ENCODE measurements at regions not wholly inside any gene's neighbourhood (a gene's known extent, or its start where the extent isn't known, plus 50 kb on each side); places are given as distances from the start of the nearest gene placed in this dataset.

- TF ChIP-seq REST (IDR thresholded peaks at IDR 0.05; ENCODE audit: unreplicated experiment) = no peak
- TF ChIP-seq, protein P1, sequence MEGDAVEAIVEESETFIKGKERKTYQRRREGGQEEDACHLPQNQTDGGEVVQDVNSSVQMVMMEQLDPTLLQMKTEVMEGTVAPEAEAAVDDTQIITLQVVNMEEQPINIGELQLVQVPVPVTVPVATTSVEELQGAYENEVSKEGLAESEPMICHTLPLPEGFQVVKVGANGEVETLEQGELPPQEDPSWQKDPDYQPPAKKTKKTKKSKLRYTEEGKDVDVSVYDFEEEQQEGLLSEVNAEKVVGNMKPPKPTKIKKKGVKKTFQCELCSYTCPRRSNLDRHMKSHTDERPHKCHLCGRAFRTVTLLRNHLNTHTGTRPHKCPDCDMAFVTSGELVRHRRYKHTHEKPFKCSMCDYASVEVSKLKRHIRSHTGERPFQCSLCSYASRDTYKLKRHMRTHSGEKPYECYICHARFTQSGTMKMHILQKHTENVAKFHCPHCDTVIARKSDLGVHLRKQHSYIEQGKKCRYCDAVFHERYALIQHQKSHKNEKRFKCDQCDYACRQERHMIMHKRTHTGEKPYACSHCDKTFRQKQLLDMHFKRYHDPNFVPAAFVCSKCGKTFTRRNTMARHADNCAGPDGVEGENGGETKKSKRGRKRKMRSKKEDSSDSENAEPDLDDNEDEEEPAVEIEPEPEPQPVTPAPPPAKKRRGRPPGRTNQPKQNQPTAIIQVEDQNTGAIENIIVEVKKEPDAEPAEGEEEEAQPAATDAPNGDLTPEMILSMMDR (conservative IDR thresholded peaks at IDR 0.05; ENCODE audit: low read depth in 2 of 2) = no peak
- TF ChIP-seq JUNB (IDR thresholded peaks at IDR 0.05; ENCODE audit: unreplicated experiment) = no peak
- no peak for TF ChIP-seq ZNF331 (CRISPR knock-in tag; IDR thresholded peaks at IDR 0.05; ENCODE audit: low read depth)
- TF ChIP-seq ZNF114 (CRISPR knock-in tag; IDR thresholded peaks at IDR 0.05) = no peak
Measured at GRCh38 chr6:69622230-69622629, 174.6 kb downstream of the LMBRD1 start (continued).

DNA sequence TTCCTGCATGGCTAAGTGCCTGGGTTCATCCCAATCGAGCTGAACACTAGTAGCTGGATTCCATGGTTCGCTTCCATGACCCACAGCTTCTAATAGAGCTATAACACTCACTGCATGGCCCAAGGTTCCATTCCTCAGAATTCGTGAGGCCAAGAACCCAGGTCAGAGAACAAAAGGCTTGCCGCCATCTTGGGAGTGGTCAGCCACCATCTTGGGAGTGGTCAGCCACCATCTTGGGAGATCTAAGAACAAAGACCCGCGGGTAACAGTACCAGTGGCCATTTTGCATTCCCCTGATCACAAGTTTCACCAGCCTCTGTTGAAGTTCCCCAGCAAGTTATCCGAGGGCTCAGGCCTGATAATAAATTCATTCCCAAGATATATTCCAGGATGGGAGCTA, 179.6 kb downstream of the LMBRD1 start:
- DNase-seq (ENCODE audit: low spot score) = no peak
- Histone ChIP-seq H2AFZ (no peak overlapping the region), H3K79me2 (replicated peaks; ENCODE audit: insufficient read depth) (no peaks in the 10 kb centered on the region), H3K4me1 (ENCODE audit: insufficient read depth) (peaks cover 7% of the 10 kb centered on the region; the same call in 1 of the 2 replicates), H3K36me3 (ENCODE audit: insufficient read depth) (no peaks in the 10 kb centered on the region), H3F3A (replicated peaks; ENCODE audit: low read depth) (no peaks in the 10 kb centered on the region), H3K4me2 (no peak overlapping the region), H3K27ac (ENCODE audit: low read depth) (no peak overlapping the region), H3K4me3 (no peak overlapping the region), H3K9me2 (ENCODE audit: insufficient read depth) (peaks cover 16% of the 10 kb centered on the region; the same call in 1 of the 2 replicates), H3K27me3 (ENCODE audit: insufficient read depth) (no peaks in the 10 kb centered on the region), H4K20me1 (replicated peaks; ENCODE audit: insufficient read depth) (no peaks in the 10 kb centered on the region)
- Mint-ChIP-seq H3K36me3 (ENCODE audit: low read depth) (no peaks in the 10 kb centered on the region), H3K27ac (no peak overlapping the region), H3K27me3 (ENCODE audit: insufficient read depth, low read depth, poor library complexity) (no peaks in the 10 kb centered on the region), H3K9me3 (peaks cover 3% of the 10 kb centered on the region; the same call in 1 of the 3 replicates), H3K4me3 (no peak overlapping the region), H3K4me1 (peaks cover 9% of the 10 kb centered on the region; the same call in 2 of the 3 replicates)
- no peak for ATAC-seq
- TF ChIP-seq EZH2 (IDR thresholded peaks at IDR 0.05; ENCODE audit: low read depth, unreplicated experiment) (no peak), NANOG (IDR thresholded peaks at IDR 0.05; ENCODE audit: borderline replicate concordance) (no peak), REST (IDR thresholded peaks at IDR 0.05; ENCODE audit: unreplicated experiment) (no peak), ZNF114 (CRISPR knock-in tag; IDR thresholded peaks at IDR 0.05) (no peak), EZH2phosphoT487 (IDR thresholded peaks at IDR 0.05; ENCODE audit: unreplicated experiment) (no peak), JUNB (IDR thresholded peaks at IDR 0.05; ENCODE audit: unreplicated experiment) (no peak)
- TF ChIP-seq, protein P2, sequence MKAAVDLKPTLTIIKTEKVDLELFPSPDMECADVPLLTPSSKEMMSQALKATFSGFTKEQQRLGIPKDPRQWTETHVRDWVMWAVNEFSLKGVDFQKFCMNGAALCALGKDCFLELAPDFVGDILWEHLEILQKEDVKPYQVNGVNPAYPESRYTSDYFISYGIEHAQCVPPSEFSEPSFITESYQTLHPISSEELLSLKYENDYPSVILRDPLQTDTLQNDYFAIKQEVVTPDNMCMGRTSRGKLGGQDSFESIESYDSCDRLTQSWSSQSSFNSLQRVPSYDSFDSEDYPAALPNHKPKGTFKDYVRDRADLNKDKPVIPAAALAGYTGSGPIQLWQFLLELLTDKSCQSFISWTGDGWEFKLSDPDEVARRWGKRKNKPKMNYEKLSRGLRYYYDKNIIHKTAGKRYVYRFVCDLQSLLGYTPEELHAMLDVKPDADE (IDR thresholded peaks at IDR 0.05) = no peak
- TF ChIP-seq, protein P1 (conservative IDR thresholded peaks at IDR 0.05; ENCODE audit: low read depth in 2 of 2) = no peak
